GM18502 (cell line): ENCODE measurements at regions not wholly inside any gene's neighbourhood (a gene's known extent, or its start where the extent isn't known, plus 50 kb on each side); places are given as distances from the start of the nearest gene placed in this dataset.

Source experiments
- ATAC-seq: cut with Tn5 transposase; IDR thresholded peaks from one replicate; pipeline ENCODE4 v1.9.1; 2021; ENCODE audit warnings: mild to moderate bottlenecking; ENCODE audit not compliant: unreplicated experiment, poor library complexity

- ATAC-seq: no peak
These were observed 573.2 kb downstream of the CCDC171 start for GRCh38 chr9:16126042-16126441.

DNA sequence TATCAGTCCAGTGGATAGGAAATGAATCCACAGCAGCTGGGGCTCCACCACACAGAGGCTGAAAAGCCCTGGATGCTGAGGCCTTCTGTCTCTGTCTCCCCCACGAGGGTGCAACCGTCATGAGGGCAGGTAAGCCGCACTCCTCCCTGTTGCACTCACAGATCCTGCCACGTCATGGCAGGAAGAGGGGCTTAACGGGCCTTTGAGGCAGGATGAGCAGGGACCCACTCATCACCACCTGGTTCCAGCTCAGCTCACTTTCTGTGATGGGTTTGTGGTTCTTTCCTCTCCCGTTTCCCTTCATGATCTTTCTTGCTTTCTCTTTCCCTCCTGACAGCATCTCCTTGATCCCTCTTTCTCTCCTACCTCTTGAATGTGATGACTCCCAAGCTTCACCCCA, 575.2 kb downstream of the CCDC171 start:
- ATAC-seq: no peak

DNA sequence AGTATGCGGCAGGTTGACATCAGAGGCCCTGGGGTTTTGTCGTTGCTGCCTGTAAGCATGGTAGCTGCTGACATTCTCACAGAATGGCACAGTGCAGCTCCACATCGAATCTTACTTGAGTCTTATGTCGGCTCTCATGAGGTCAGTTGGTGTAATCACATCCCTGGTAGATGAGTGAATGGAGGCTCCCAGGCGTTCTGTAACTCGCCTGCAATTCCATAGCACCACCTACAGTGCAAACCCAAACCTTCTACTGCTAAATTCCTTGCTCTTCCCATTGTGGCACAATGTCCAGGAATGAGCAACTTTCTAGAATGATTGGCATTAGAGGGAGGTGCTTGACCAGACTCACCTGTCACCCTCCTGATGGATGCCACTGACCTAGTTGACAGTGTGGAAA, 578.4 kb downstream of the CCDC171 start:
- ATAC-seq: no peak

DNA sequence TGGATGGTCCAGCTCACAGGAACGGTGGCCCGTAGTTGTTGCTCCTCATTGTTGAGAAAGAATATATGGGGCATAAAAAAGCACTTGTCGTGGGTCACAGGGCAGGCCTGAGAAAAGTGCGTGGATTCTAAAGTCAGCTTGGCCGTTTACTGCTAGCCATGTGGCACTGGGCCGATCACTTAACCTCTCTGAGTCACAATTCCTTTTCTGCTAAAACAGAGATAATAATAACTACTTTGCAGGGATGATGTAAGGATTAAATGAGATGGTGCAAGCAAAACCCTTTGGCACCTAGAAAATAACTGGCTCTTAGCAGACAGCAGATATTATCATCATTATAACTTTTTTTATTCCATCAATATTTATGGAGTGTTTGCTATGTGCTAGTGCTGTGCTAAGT, 579.7 kb downstream of the CCDC171 start:
- no peak for ATAC-seq

- no peak for ATAC-seq
These were observed 580.2 kb downstream of the CCDC171 start for GRCh38 chr9:16133032-16133431.

GRCh38 chr9:16133556-16134227, 580.8 kb downstream of the CCDC171 start:
- ATAC-seq: peak; percentile 92

GRCh38 chr9:16134351-16134750, 581.5 kb downstream of the CCDC171 start:
- no peak for ATAC-seq

GRCh38 chr9:16135968-16136367, 583.1 kb downstream of the CCDC171 start:
- ATAC-seq: no peak

- ATAC-seq: no peak
These were observed 583.6 kb downstream of the CCDC171 start for GRCh38 chr9:16136451-16136850.

- ATAC-seq: no peak
These were observed 584.1 kb downstream of the CCDC171 start for GRCh38 chr9:16136961-16137360.

GRCh38 chr9:16138561-16139491, 586.0 kb downstream of the CCDC171 start:
- ATAC-seq: no peak

- no peak for ATAC-seq
These were observed 586.9 kb downstream of the CCDC171 start for GRCh38 chr9:16139774-16140173.

GRCh38 chr9:16143310-16143709, 590.5 kb downstream of the CCDC171 start:
- no peak for ATAC-seq

GRCh38 chr9:16143947-16144890, 591.4 kb downstream of the CCDC171 start:
- ATAC-seq: no peak

- no peak for ATAC-seq
These were observed 592.5 kb downstream of the CCDC171 start for GRCh38 chr9:16145196-16145950.

GRCh38 chr9:16147726-16148125, 594.9 kb downstream of the CCDC171 start:
- ATAC-seq: no peak

- ATAC-seq: no peak
These were observed 597.7 kb downstream of the CCDC171 start for GRCh38 chr9:16150501-16150900.

GRCh38 chr9:16150938-16151650, 598.3 kb downstream of the CCDC171 start:
- ATAC-seq: no peak
